AG09309 (cell line): ENCODE measurements at regions not wholly inside any gene's neighbourhood (a gene's known extent, or its start where the extent isn't known, plus 50 kb on each side); places are given as distances from the start of the nearest gene placed in this dataset.

Experiments
- DNase-seq: peaks from one replicate; pipeline ENCODE4 v3.0.0-alpha.2; 2010; ENCODE audit warnings: low read depth
- H3K4me3 ChIP-seq: 2 replicates; pipeline ENCODE4 v1.5.1; 2011; ENCODE audit warnings: mild to moderate bottlenecking, low read depth, low read length, moderate library complexity; ENCODE audit not compliant: control insufficient read depth
- CTCF ChIP-seq: IDR thresholded peaks from 2 replicates; pipeline ENCODE4 v1.5.1; 2011; ENCODE audit warnings: mild to moderate bottlenecking, low read depth, low read length, inconsistent platforms; ENCODE audit not compliant: insufficient read depth, control insufficient read depth; ENCODE audit errors: missing control alignments

GRCh38 chr9:523444-523843 lies 308.8 kb downstream of the DOCK8 start:
- DNase-seq = no peak
- H3K4me3 ChIP-seq = no peak overlapping the region
- no peak for TF ChIP-seq CTCF

GRCh38 chr9:524008-524407 lies 309.3 kb downstream of the DOCK8 start:
- no peak for DNase-seq
- no peak for TF ChIP-seq CTCF
- H3K4me3 ChIP-seq = no peak overlapping the region

- no peak for DNase-seq
- no peak overlapping the region for H3K4me3 ChIP-seq
- no peak for TF ChIP-seq CTCF
These were observed 312.4 kb downstream of the DOCK8 start for GRCh38 chr9:526904-527591.

- no peak overlapping the region for H3K4me3 ChIP-seq
- no peak for TF ChIP-seq CTCF
- DNase-seq = no peak
These were observed 311.8 kb upstream of the DMRT1 start for GRCh38 chr9:529731-530130.

GRCh38 chr9:530681-531080 lies 310.8 kb upstream of the DMRT1 start:
- no peak for DNase-seq
- TF ChIP-seq CTCF = no peak
- no peak overlapping the region for H3K4me3 ChIP-seq

GRCh38 chr9:532707-533106 lies 308.8 kb upstream of the DMRT1 start:
- no peak for TF ChIP-seq CTCF
- H3K4me3 ChIP-seq = no peak overlapping the region
- no peak for DNase-seq
